ENCODE measurements at regions not wholly inside any gene's neighbourhood (a gene's known extent, or its start where the extent isn't known, plus 50 kb on each side); places are given as distances from the start of the nearest gene placed in this dataset.

GRCh38 chr17:77392376-77393273 is 251.9 kb downstream of the SEC14L1 start:
- TF ChIP-seq NR2C2 (CRISPR knock-in tag; IDR thresholded peaks at IDR 0.05) (no peak), TCF7 (CRISPR knock-in tag; IDR thresholded peaks at IDR 0.05; ENCODE audit: low read depth) (no peak), AFF4 (CRISPR knock-in tag; IDR thresholded peaks at IDR 0.05; ENCODE audit: borderline replicate concordance) (no peak), NFE2L1 (CRISPR knock-in tag; IDR thresholded peaks at IDR 0.05) (no peak), JAZF1 (CRISPR knock-in tag; IDR thresholded peaks at IDR 0.05) (no peak), CTCF (IDR thresholded peaks at IDR 0.05) (no peak)

Data from WTC11 (cell line).